Endothelial cell of umbilical vein (primary cell): ENCODE measurements at regions not wholly inside any gene's neighbourhood (a gene's known extent, or its start where the extent isn't known, plus 50 kb on each side); places are given as distances from the start of the nearest gene placed in this dataset.

Experiments used
- BruUV-seq: library from RNA; stranded (reverse); fragments of 400-500 nt; replicated peaks from 2 replicates; lab custom pipeline; 2021; lab: Mats Ljungman, UMichigan
- CTCF ChIA-PET: fragments of 300-600, 350-600 bp; sonication (Branson Sonifier 250); formaldehyde crosslinking; loops from one replicate; lab custom pipeline; 2021; ENCODE audit warnings: antibody characterized with exemption, inconsistent platforms; lab: Charles Lee
- POLR2A ChIA-PET: fragments of 300-600, 350-600 bp; sonication (Branson Sonifier 250); formaldehyde crosslinking; loops from one replicate; lab custom pipeline; 2021; ENCODE audit warnings: antibody characterized with exemption, inconsistent platforms; lab: Charles Lee
- DNase-seq: peaks from one replicate; pipeline ENCODE4 v3.0.0-alpha.2; 2011; ENCODE audit warnings: low read depth, low spot score
- FAIRE-seq: peaks from 2 replicates; lab custom pipeline; 2011; peaks lifted over from hg19 to GRCh38; lab: Jason Lieb, UNC
- H2AFZ ChIP-seq: 2 replicates; pipeline ENCODE4 v1.6.0; 2012; ENCODE audit warnings: low read depth, low read length, control low read depth, inconsistent platforms
- H3K27ac ChIP-seq: 2 replicates; pipeline ENCODE4 v1.5.1; 2011; ENCODE audit warnings: low read depth, mild to moderate bottlenecking, control low read depth, low read length, moderate library complexity; ENCODE audit not compliant: insufficient read depth
- H3K27me3 ChIP-seq, 2 experiments: 2 replicates each; pipeline versions ENCODE4 v1.6.0 to v1.6.1; 2011; ENCODE audit warnings: low read length in 2 of 2, mixed read lengths in 1 of 2; ENCODE audit not compliant: control insufficient read depth in 2 of 2, insufficient read depth in 2 of 2
- H3K36me3 ChIP-seq, 2 experiments: 2 replicates in 1 of 2; 3 replicates in 1 of 2; pipeline ENCODE4 v1.5.1; 2011; ENCODE audit warnings: low read length in 2 of 2, mild to moderate bottlenecking in 1 of 2, moderate library complexity in 1 of 2; ENCODE audit not compliant: control insufficient read depth in 2 of 2, insufficient read depth in 2 of 2; ENCODE audit errors: extremely low read depth in 1 of 2
- H3K4me1 ChIP-seq: 3 replicates; pipeline ENCODE4 v1.5.1; 2011; ENCODE audit warnings: mild to moderate bottlenecking, low read length; ENCODE audit not compliant: control insufficient read depth, insufficient read depth; ENCODE audit errors: extremely low read depth
- H3K4me2 ChIP-seq: 2 replicates; pipeline ENCODE4 v1.6.1; 2011; ENCODE audit warnings: low read length, control low read depth, mixed read lengths; ENCODE audit not compliant: insufficient read depth
- H3K4me3 ChIP-seq, 3 experiments: fragments of 200-600 bp in 1 of 3; sonication (generic), shearing (Covaris generic) in 1 of 3; replicated peaks in 1 of 3; 2 replicates each; pipeline ENCODE4 v1.5.1; 2011 to 2016; ENCODE audit warnings: control low read depth in 3 of 3, low read length in 3 of 3, mild to moderate bottlenecking in 2 of 3, inconsistent platforms in 1 of 3, low read depth in 1 of 3, moderate library complexity in 1 of 3; ENCODE audit not compliant: insufficient read depth in 1 of 3
- H3K79me2 ChIP-seq: 2 replicates; pipeline ENCODE4 v1.6.0; 2012; ENCODE audit warnings: low read length, inconsistent platforms; ENCODE audit not compliant: control insufficient read depth, insufficient read depth
- H3K9ac ChIP-seq: replicated peaks from 2 replicates; pipeline ENCODE3; 2011; ENCODE audit warnings: low read length, control low read depth; ENCODE audit not compliant: insufficient read depth; ENCODE audit errors: extremely low read depth
- H3K9me1 ChIP-seq: replicated peaks from 3 replicates; pipeline ENCODE4 v1.6.0; 2011; ENCODE audit warnings: mild to moderate bottlenecking, low read length; ENCODE audit not compliant: control insufficient read depth, insufficient read depth; ENCODE audit errors: extremely low read depth
- H3K9me3 ChIP-seq: replicated peaks from 2 replicates; pipeline ENCODE4 v1.5.1; 2012; ENCODE audit warnings: low read length, inconsistent platforms; ENCODE audit not compliant: control insufficient read depth, insufficient read depth
- H4K20me1 ChIP-seq: replicated peaks from 2 replicates; pipeline ENCODE3; 2011; ENCODE audit warnings: mild to moderate bottlenecking, low read length; ENCODE audit not compliant: control insufficient read depth, insufficient read depth; ENCODE audit errors: extremely low read depth
- EZH2 ChIP-seq: IDR thresholded peaks from 2 replicates; pipeline ENCODE4 v1.6.1; 2012; ENCODE audit warnings: borderline replicate concordance, low read depth, mild to moderate bottlenecking, moderate library complexity, low read length, inconsistent platforms; ENCODE audit not compliant: severe bottlenecking
- FOS ChIP-seq: IDR thresholded peaks from 2 replicates; pipeline ENCODE4 v1.6.1; 2011; ENCODE audit warnings: mild to moderate bottlenecking, low read length, moderate library complexity, borderline replicate concordance; ENCODE audit not compliant: insufficient read depth
- GATA2 ChIP-seq: IDR thresholded peaks from 2 replicates; pipeline ENCODE4 v1.7.0; 2011; ENCODE audit warnings: low read depth, mild to moderate bottlenecking, moderate library complexity, mixed read lengths, low read length; ENCODE audit not compliant: insufficient read length, insufficient read depth
- JUN ChIP-seq: IDR thresholded peaks from 2 replicates; pipeline ENCODE4 v1.6.1; 2011; ENCODE audit warnings: borderline replicate concordance, low read depth; ENCODE audit not compliant: insufficient read length, insufficient read depth
- MAX ChIP-seq: IDR thresholded peaks from 2 replicates; pipeline ENCODE4 v1.6.1; 2011; ENCODE audit not compliant: insufficient read depth, insufficient read length
- MYC ChIP-seq: IDR thresholded peaks from one replicate; pipeline ENCODE4 v1.6.1; 2011; ENCODE audit warnings: mild to moderate bottlenecking, low read depth, low read length
- POLR2A ChIP-seq: IDR thresholded peaks from 2 replicates; pipeline ENCODE4 v1.6.1; 2012; ENCODE audit warnings: low read depth, mild to moderate bottlenecking, control low read depth, low read length
- POLR2AphosphoS5 ChIP-seq: IDR thresholded peaks from 2 replicates; pipeline ENCODE4 v1.6.1; 2012; ENCODE audit warnings: low read depth, mild to moderate bottlenecking, control low read depth, low read length, moderate library complexity; ENCODE audit not compliant: insufficient read depth
- dilution Hi-C: fragments of 300-500 bp; cut with MboI; formaldehyde crosslinking; loops from one replicate; pipeline ENCODE4 v1.15.0; 2019; ENCODE audit warnings: low sequenced_read_pairs; ENCODE audit not compliant: extremely low pct_ligation_motif_present
- intact Hi-C: fragments of 100-400 bp; cut with micrococcal nuclease; formaldehyde crosslinking; loops from one replicate; pipeline ENCODE4 v1.10.0; 2022
- TF ChIP-seq, protein P1 (sequence below), 2 donors: IDR thresholded peaks; 1 replicate in 1 of 2; 2 replicates in 1 of 2; pipeline ENCODE4 v1.5.1; 2011; ENCODE audit warnings: low read length in 2 of 2, mild to moderate bottlenecking in 2 of 2, moderate library complexity in 2 of 2, control low read depth in 1 of 2, inconsistent platforms in 1 of 2, low read depth in 1 of 2; ENCODE audit not compliant: insufficient read depth in 1 of 2; ENCODE audit errors: extremely low read depth in 1 of 2

GRCh38 chr2:66048667-66049066 is 386.3 kb upstream of the MEIS1 start:
- CTCF ChIA-PET = no interaction called here
- Histone ChIP-seq H3K4me2 (no peak overlapping the region), H3K79me2 (no peaks in the 10 kb centered on the region), H2AFZ (no peak overlapping the region), H3K4me3 (no peak overlapping the region), H3K9me3 (no peaks in the 10 kb centered on the region), H3K4me1 (no peaks in the 10 kb centered on the region), H3K9ac (no peak overlapping the region), H3K9me1 (no peaks in the 10 kb centered on the region), H3K27ac (no peak overlapping the region), H3K36me3 (no peaks in the 10 kb centered on the region), H4K20me1 (no peaks in the 10 kb centered on the region), H3K27me3 (no peaks in the 10 kb centered on the region)
- dilution Hi-C loops = no loop called here
- intact Hi-C loops = no loop called here
- DNase-seq = no peak
- FAIRE-seq = no peak
- no peak for TF ChIP-seq POLR2A
- no peak for TF ChIP-seq GATA2
- no peak for TF ChIP-seq FOS
- TF ChIP-seq, protein P1, sequence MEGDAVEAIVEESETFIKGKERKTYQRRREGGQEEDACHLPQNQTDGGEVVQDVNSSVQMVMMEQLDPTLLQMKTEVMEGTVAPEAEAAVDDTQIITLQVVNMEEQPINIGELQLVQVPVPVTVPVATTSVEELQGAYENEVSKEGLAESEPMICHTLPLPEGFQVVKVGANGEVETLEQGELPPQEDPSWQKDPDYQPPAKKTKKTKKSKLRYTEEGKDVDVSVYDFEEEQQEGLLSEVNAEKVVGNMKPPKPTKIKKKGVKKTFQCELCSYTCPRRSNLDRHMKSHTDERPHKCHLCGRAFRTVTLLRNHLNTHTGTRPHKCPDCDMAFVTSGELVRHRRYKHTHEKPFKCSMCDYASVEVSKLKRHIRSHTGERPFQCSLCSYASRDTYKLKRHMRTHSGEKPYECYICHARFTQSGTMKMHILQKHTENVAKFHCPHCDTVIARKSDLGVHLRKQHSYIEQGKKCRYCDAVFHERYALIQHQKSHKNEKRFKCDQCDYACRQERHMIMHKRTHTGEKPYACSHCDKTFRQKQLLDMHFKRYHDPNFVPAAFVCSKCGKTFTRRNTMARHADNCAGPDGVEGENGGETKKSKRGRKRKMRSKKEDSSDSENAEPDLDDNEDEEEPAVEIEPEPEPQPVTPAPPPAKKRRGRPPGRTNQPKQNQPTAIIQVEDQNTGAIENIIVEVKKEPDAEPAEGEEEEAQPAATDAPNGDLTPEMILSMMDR (IDR thresholded peaks at IDR 0.05; ENCODE audit: extremely low read depth in 1 of 2, insufficient read depth in 1 of 2, low read depth in 1 of 2, low read length in 2 of 2) = no peak
- no peak for TF ChIP-seq MAX
- TF ChIP-seq JUN = no peak
- no peak for TF ChIP-seq EZH2
- no peak for TF ChIP-seq MYC
- no peak for TF ChIP-seq POLR2AphosphoS5
- BruUV-seq = no TSS peak
- POLR2A ChIA-PET = no interaction called here
